ENCODE measurements at regions not wholly inside any gene's neighbourhood (a gene's known extent, or its start where the extent isn't known, plus 50 kb on each side); places are given as distances from the start of the nearest gene placed in this dataset.
A peak's percentile ranks its signal among the peaks of the same experiment; 100 is the strongest.
"Not testable (repeated sequence)": the region's sequence is repeated elsewhere in the genome, so short reads cannot be mapped to it uniquely, and the experiment has no call there.

DNA sequence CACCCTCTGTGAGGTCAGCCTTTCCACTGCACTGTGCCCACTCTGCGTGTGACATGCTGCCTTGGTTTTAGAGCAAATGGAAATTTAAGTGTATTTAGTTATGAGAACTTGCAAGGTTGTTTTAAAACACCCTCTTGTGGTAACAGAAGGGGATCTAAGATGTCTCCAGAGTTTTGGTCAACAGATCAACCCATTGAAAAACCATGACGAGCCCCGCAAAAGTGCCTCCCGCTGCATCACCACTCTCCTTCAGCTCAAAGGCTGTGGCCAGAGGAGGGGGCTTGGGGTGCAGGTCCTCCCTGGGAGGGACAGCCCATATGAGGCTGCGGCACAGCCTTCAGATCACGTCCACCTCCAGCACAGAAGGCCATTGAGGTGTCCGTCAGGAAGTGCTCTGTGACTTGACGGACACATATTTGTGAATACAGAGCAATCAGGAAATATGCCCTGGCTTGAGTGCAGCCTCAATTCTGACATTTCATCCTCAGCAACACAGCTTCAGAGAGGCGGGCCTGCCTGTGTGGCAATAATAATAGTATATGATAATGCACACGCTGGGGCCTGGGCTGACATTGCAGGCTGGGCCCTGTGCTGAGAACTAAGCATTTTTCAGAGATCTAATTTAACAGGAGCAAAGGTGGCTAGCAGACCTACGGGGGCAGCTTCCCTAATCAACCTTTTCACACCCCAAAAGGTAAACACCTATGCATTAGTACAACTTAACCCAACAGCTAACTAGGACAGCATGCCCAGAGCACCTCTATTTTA is 213.9 kb downstream of the ANAPC1 start:
- peaks cover 2% of the 10 kb centered on the region; the same call in 1 of the 2 replicates for H3K27me3 Mint-ChIP-seq (ENCODE audit: insufficient read depth)
- no peak overlapping the region for H3K27ac Mint-ChIP-seq
- peaks cover 20% of the 10 kb centered on the region for H3K4me1 Mint-ChIP-seq (ENCODE audit: low read depth)
- no peak overlapping the region for H3K4me3 Mint-ChIP-seq
- TF ChIP-seq, protein P1, sequence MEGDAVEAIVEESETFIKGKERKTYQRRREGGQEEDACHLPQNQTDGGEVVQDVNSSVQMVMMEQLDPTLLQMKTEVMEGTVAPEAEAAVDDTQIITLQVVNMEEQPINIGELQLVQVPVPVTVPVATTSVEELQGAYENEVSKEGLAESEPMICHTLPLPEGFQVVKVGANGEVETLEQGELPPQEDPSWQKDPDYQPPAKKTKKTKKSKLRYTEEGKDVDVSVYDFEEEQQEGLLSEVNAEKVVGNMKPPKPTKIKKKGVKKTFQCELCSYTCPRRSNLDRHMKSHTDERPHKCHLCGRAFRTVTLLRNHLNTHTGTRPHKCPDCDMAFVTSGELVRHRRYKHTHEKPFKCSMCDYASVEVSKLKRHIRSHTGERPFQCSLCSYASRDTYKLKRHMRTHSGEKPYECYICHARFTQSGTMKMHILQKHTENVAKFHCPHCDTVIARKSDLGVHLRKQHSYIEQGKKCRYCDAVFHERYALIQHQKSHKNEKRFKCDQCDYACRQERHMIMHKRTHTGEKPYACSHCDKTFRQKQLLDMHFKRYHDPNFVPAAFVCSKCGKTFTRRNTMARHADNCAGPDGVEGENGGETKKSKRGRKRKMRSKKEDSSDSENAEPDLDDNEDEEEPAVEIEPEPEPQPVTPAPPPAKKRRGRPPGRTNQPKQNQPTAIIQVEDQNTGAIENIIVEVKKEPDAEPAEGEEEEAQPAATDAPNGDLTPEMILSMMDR (IDR thresholded peaks at IDR 0.05) = peak; percentile 38; the same call in 1 of the 2 replicates
- DNase-seq = no peak
- H3K36me3 Mint-ChIP-seq (ENCODE audit: low read depth) = no peaks in the 10 kb centered on the region
- no peaks in the 10 kb centered on the region for H3K9me3 Mint-ChIP-seq

DNA sequence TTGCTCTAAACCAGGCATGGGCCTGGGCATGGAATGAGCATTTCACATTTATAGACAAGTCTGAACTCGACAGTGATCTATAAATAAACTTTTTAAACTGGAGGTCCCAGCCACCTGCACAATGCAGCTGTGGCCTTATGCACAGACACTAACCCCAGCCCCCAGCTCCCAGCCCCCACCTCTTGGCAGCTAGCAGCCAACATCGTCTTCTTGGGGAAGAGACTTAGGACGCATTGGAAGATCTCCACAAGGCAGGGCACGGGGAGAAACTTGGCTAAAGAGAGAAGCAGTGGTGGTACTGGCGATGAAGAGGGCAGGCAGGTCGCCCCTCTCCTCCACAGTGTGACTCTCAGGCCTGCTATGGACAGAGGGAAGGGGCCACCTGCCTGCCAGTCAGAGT is 213.2 kb downstream of the ANAPC1 start:
- Mint-ChIP-seq H3K4me1 (ENCODE audit: low read depth) (peaks cover 27% of the 10 kb centered on the region), H3K36me3 (ENCODE audit: low read depth) (no peaks in the 10 kb centered on the region), H3K9me3 (no peaks in the 10 kb centered on the region)

DNA sequence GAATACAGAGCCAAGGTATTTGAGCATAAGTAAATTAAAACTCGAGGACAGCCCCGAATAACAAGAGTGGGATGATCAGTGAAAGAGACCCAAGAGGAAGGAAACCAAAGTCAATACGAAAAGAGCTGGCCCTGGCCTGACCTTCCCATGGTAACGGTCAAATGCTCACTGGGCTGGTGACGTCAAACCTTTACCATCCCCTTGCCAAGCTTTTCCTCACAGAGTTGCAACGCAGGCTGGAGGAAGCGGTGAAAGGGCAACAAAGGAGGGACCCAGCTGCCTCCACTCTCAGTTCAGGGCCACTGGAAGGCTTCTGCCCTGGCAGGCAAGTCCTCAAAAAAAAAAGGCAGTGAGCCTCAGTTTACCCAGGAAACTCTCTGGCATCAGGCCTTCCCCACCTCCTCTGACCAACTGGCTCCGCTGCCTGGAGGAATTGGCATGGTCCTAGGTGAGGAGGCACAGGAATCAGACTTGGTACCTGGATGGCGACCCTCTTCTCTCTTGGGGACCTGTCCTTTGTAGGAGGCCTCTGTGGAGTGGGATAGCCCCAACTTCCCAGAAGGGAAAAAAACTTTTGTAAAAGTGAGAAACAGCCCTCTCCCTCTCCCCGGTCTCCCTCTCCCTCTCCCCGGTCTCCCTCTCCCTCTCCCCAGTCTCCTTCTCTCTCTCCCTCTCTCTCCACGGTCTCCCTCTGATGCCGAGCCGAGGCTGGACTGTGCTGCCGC is 212.4 kb downstream of the ANAPC1 start:
- TF ChIP-seq, protein P1 (IDR thresholded peaks at IDR 0.05) = no peak
- Mint-ChIP-seq H3K9me3 (no peaks in the 10 kb centered on the region), H3K36me3 (ENCODE audit: low read depth) (no peaks in the 10 kb centered on the region), H3K27me3 (ENCODE audit: insufficient read depth) (peaks cover 2% of the 10 kb centered on the region; the same call in 1 of the 2 replicates), H3K27ac (no peak overlapping the region), H3K4me3 (no peak overlapping the region), H3K4me1 (ENCODE audit: low read depth) (peaks cover 35% of the 10 kb centered on the region)
- DNase-seq = no peak

More for the DNA sequence above, 213.2 kb downstream of the ANAPC1 start:
- H3K27me3 Mint-ChIP-seq (ENCODE audit: insufficient read depth) = peaks cover 2% of the 10 kb centered on the region; the same call in 1 of the 2 replicates
- no peak overlapping the region for H3K4me3 Mint-ChIP-seq
- DNase-seq = no peak
- TF ChIP-seq, protein P1 (IDR thresholded peaks at IDR 0.05) = no peak
- H3K27ac Mint-ChIP-seq = no peak overlapping the region

DNA sequence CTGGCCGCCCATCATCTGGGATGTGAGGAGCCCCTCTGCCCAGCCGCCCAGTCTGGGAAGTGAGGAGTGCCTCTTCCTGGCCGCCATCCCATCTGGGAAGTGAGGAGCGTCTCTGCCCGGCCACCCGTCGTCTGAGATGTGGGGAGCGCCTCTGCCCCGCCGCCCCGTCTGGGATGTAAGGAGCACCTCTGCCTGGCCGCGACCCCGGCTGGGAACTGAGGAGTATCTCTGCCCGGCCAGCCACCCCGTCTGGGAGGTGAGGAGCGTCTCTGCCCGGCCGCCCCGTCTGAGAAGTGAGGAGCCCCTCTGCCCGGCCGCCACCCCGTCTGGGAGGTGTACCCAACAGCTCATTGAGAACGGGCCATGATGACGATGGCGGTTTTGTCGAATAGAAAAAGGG is 211.4 kb downstream of the ANAPC1 start:
- H3K4me1 Mint-ChIP-seq (ENCODE audit: low read depth) = peaks cover 37% of the 10 kb centered on the region
- H3K27ac Mint-ChIP-seq; H3K9me3 Mint-ChIP-seq; DNase-seq; H3K27me3 Mint-ChIP-seq (ENCODE audit: insufficient read depth); H3K36me3 Mint-ChIP-seq (ENCODE audit: low read depth); H3K4me3 Mint-ChIP-seq: not testable (repeated sequence)

DNA sequence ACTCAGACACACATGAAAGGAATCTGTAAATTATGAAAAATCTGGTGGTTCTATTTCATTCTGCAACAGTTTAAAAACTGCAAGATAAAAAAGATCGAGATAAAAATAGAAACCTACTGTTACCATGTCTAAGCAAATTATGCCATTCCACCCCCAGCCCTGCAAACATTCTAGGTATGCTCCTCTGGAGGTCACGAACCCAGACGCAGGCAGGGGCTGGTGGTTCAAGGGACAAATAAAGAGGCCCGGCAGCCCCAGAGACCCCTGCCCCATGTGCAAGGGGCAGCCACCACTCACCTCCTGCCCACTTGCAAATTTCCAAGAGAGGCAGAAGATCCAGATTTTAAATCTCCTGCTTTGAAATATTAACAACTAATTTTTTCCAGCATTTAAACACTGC is 210.5 kb downstream of the ANAPC1 start:
- Mint-ChIP-seq H3K36me3 (ENCODE audit: low read depth) (no peaks in the 10 kb centered on the region), H3K4me1 (ENCODE audit: low read depth) (peaks cover 41% of the 10 kb centered on the region), H3K4me3 (no peak overlapping the region; the same call in 1 of the 2 replicates), H3K9me3 (no peaks in the 10 kb centered on the region), H3K27me3 (ENCODE audit: insufficient read depth) (peaks cover 2% of the 10 kb centered on the region; the same call in 1 of the 2 replicates), H3K27ac (no peak overlapping the region)
- no peak for DNase-seq
- TF ChIP-seq, protein P1 (IDR thresholded peaks at IDR 0.05) = no peak
